Smooth muscle cell (in vitro differentiated cells): ENCODE measurements at regions not wholly inside any gene's neighbourhood (a gene's known extent, or its start where the extent isn't known, plus 50 kb on each side); places are given as distances from the start of the nearest gene placed in this dataset.

ENCODE experiments used
- DNase-seq: peaks from one replicate; lab custom pipeline; 2025; ENCODE audit not compliant: unreplicated experiment; lab: John Stamatoyannopoulos, UW
- H2AFZ ChIP-seq: fragments of 200-600 bp; sonication (generic); 2 replicates; pipeline ENCODE4 v1.6.0; 2016; ENCODE audit warnings: antibody characterized with exemption, low read depth, mild to moderate bottlenecking
- H3F3A ChIP-seq: fragments of 200-600 bp; sonication (generic); 2 replicates; pipeline ENCODE4 v1.6.0; 2017; ENCODE audit warnings: antibody characterized with exemption, low read depth
- H3K27ac ChIP-seq: fragments of 200-600 bp; sonication (generic); 2 replicates; pipeline ENCODE4 v1.5.1; 2016; ENCODE audit warnings: low read depth, mild to moderate bottlenecking
- H3K27me3 ChIP-seq: fragments of 200-600 bp; sonication (generic); 2 replicates; pipeline ENCODE4 v1.6.1; 2016; ENCODE audit warnings: low read depth, mild to moderate bottlenecking
- H3K36me3 ChIP-seq: fragments of 200-600 bp; sonication (generic); 2 replicates; pipeline ENCODE4 v1.5.1; 2016; ENCODE audit warnings: low read depth
- H3K4me1 ChIP-seq: fragments of 200-600 bp; sonication (generic); 2 replicates; pipeline ENCODE4 v1.5.1; 2016; ENCODE audit warnings: low read depth
- H3K4me2 ChIP-seq: fragments of 200-600 bp; sonication (generic); 2 replicates; pipeline ENCODE4 v1.6.0; 2016; ENCODE audit warnings: mild to moderate bottlenecking
- H3K4me3 ChIP-seq: fragments of 200-600 bp; sonication (generic); 2 replicates; pipeline ENCODE4 v1.5.1; 2016; ENCODE audit warnings: mild to moderate bottlenecking
- H3K79me2 ChIP-seq: fragments of 200-600 bp; sonication (generic); 2 replicates; pipeline ENCODE4 v1.6.0; 2016; ENCODE audit warnings: low read depth, mild to moderate bottlenecking
- H3K9ac ChIP-seq: fragments of 200-600 bp; sonication (generic); 2 replicates; pipeline ENCODE4 v1.6.0; 2016; ENCODE audit warnings: low read depth
- H3K9me3 ChIP-seq: fragments of 200-600 bp; sonication (generic); replicated peaks from 2 replicates; pipeline ENCODE4 v1.5.1; 2016; ENCODE audit warnings: low read depth
- H4K20me1 ChIP-seq: fragments of 200-600 bp; sonication (generic); 2 replicates; pipeline ENCODE4 v1.6.0; 2016; ENCODE audit warnings: low read depth
- WGBS: methylation state at CpG from one replicate; pipeline ENCODE4 v1.1.7; 2016; ENCODE audit warnings: low lambda C conversion rate; 5-methylcytosine and 5-hydroxymethylcytosine counted together
- TF ChIP-seq, protein P1 (sequence below): fragments of 200-600 bp; sonication (generic); IDR thresholded peaks from 2 replicates; pipeline ENCODE4 v1.5.1; 2017; ENCODE audit warnings: borderline replicate concordance, mild to moderate bottlenecking, antibody characterized with exemption; ENCODE audit not compliant: insufficient read depth, poor library complexity, severe bottlenecking

DNA sequence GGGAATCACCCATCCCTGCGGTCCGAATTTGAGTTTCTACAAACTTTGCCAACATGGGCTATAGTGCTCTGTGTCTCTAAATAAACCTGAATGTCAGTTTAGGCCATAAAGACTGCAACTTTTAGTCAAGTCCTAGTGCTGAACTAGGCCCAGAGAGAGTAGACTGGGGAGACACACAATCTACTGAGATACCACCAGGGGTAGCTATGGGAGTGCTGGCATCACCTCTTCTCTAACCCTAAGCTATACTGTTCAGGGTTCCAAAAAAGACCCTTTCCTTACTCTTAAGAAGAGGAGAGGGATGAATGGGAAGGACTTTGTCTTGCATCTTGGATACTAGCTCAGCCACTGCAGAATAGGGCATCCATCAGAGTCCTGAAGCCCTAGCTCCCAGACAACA is 866.7 kb upstream of the PRMT6 start:
- no peak overlapping the region for H3K4me2 ChIP-seq
- no peaks in the 10 kb centered on the region for H3K36me3 ChIP-seq
- TF ChIP-seq, protein P1, sequence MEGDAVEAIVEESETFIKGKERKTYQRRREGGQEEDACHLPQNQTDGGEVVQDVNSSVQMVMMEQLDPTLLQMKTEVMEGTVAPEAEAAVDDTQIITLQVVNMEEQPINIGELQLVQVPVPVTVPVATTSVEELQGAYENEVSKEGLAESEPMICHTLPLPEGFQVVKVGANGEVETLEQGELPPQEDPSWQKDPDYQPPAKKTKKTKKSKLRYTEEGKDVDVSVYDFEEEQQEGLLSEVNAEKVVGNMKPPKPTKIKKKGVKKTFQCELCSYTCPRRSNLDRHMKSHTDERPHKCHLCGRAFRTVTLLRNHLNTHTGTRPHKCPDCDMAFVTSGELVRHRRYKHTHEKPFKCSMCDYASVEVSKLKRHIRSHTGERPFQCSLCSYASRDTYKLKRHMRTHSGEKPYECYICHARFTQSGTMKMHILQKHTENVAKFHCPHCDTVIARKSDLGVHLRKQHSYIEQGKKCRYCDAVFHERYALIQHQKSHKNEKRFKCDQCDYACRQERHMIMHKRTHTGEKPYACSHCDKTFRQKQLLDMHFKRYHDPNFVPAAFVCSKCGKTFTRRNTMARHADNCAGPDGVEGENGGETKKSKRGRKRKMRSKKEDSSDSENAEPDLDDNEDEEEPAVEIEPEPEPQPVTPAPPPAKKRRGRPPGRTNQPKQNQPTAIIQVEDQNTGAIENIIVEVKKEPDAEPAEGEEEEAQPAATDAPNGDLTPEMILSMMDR, result no peak
- H3K27me3 ChIP-seq, result no peaks in the 10 kb centered on the region
- H3K4me1 ChIP-seq, result no peaks in the 10 kb centered on the region
- H4K20me1 ChIP-seq, result no peaks in the 10 kb centered on the region
- H3K27ac ChIP-seq, result no peak overlapping the region
- no peak overlapping the region for H2AFZ ChIP-seq
- no peaks in the 10 kb centered on the region for H3K9me3 ChIP-seq
- no peak overlapping the region for H3K4me3 ChIP-seq
- no peaks in the 10 kb centered on the region for H3F3A ChIP-seq
- WGBS, result 83% methylated on average over 2 of the region's 2 CpGs
- H3K79me2 ChIP-seq, result no peaks in the 10 kb centered on the region
- H3K9ac ChIP-seq, result no peak overlapping the region
- no peak for DNase-seq

GRCh38 chr1:106194206-106194605 is 862.3 kb upstream of the PRMT6 start:
- Histone ChIP-seq H3K27me3 (no peaks in the 10 kb centered on the region), H4K20me1 (no peaks in the 10 kb centered on the region), H3K4me2 (no peak overlapping the region), H3K27ac (no peak overlapping the region), H3K36me3 (no peaks in the 10 kb centered on the region), H2AFZ (no peak overlapping the region), H3K4me1 (no peaks in the 10 kb centered on the region), H3K9ac (no peak overlapping the region), H3K9me3 (no peaks in the 10 kb centered on the region), H3F3A (no peaks in the 10 kb centered on the region), H3K4me3 (no peak overlapping the region), H3K79me2 (no peaks in the 10 kb centered on the region)
- TF ChIP-seq, protein P1, result no peak
- DNase-seq, result no peak

GRCh38 chr1:106200711-106201110 is 855.8 kb upstream of the PRMT6 start:
- Histone ChIP-seq H3K4me2 (no peak overlapping the region), H3K27me3 (no peaks in the 10 kb centered on the region), H4K20me1 (no peaks in the 10 kb centered on the region), H3K4me1 (no peaks in the 10 kb centered on the region), H3K9me3 (no peaks in the 10 kb centered on the region), H3F3A (no peaks in the 10 kb centered on the region), H3K27ac (no peak overlapping the region), H2AFZ (no peak overlapping the region), H3K36me3 (no peaks in the 10 kb centered on the region), H3K9ac (no peak overlapping the region), H3K4me3 (no peak overlapping the region), H3K79me2 (no peaks in the 10 kb centered on the region)
- TF ChIP-seq, protein P1, result no peak
- no peak for DNase-seq
- WGBS, result 90% methylated on average over 3 of the region's 3 CpGs

DNA sequence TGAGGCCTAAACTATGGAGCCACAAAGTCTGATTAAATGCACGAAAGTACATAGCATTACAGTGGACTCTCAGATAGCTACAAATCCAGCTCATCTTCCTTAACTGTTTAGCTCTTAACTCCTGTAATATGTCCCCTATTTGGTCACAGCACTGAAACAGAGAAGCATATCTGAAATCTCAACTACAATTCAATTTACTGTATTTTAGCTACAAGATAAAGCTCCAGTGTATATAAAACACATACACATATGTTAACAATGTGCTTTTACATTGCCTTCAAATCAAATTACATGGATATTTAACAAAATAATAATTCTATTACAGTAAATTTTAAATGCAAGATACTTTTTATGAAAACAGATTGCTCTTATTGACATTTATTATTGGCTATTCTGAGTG is 849.3 kb upstream of the PRMT6 start:
- 79% methylated on average over 1 of the region's 1 CpG for WGBS
- TF ChIP-seq, protein P1, result no peak
- no peaks in the 10 kb centered on the region for H3K4me1 ChIP-seq
- no peaks in the 10 kb centered on the region for H3F3A ChIP-seq
- no peak overlapping the region for H2AFZ ChIP-seq
- H3K27me3 ChIP-seq, result no peaks in the 10 kb centered on the region
- no peaks in the 10 kb centered on the region for H3K9me3 ChIP-seq
- no peaks in the 10 kb centered on the region for H3K36me3 ChIP-seq
- H3K9ac ChIP-seq, result no peak overlapping the region
- no peaks in the 10 kb centered on the region for H3K79me2 ChIP-seq
- no peak for DNase-seq
- H4K20me1 ChIP-seq, result no peaks in the 10 kb centered on the region
- no peak overlapping the region for H3K4me2 ChIP-seq
- no peak overlapping the region for H3K27ac ChIP-seq
- H3K4me3 ChIP-seq, result no peak overlapping the region
